CD4-positive, alpha-beta T cell (primary cell): ENCODE measurements at regions not wholly inside any gene's neighbourhood (a gene's known extent, or its start where the extent isn't known, plus 50 kb on each side); places are given as distances from the start of the nearest gene placed in this dataset.
"Not testable (repeated sequence)": the region's sequence is repeated elsewhere in the genome, so short reads cannot be mapped to it uniquely, and the experiment has no call there.

Experiments
- ATAC-seq: fragments of 200-7000 bp; cut with Tn5 transposase; one replicate; pipeline ENCODE4 v1.10.0; 2022; ENCODE audit warnings: mild to moderate bottlenecking; ENCODE audit not compliant: poor library complexity
- CTCF ChIA-PET: fragments of 350-600 bp; sonication (Branson Sonifier 250); formaldehyde crosslinking; loops from one replicate; lab custom pipeline; 2021; ENCODE audit warnings: antibody characterized with exemption, inconsistent platforms; lab: Charles Lee
- POLR2A ChIA-PET: fragments of 350-600 bp; sonication (Branson Sonifier 250); formaldehyde crosslinking; loops from one replicate; lab custom pipeline; 2021; ENCODE audit warnings: antibody characterized with exemption, inconsistent platforms; lab: Charles Lee
- DNase-seq, 14 experiments: peaks; one replicate each; pipeline ENCODE4 v3.0.0-alpha.2; 2013 to 2020; ENCODE audit warnings: mixed read lengths in 2 of 14
- H3K27ac ChIP-seq, 2 donors: one replicate each; pipeline versions ENCODE4 v1.5.1 to v1.7.0; 2013; ENCODE audit warnings: low read length in 2 of 2, low read depth in 1 of 2, mild to moderate bottlenecking in 1 of 2
- H3K27me3 ChIP-seq, 2 experiments: 1 replicate in 1 of 2; 2 replicates in 1 of 2; pipeline versions ENCODE4 v1.6.1 to v1.7.0; 2013; ENCODE audit warnings: low read length in 2 of 2, control low read depth in 1 of 2, mild to moderate bottlenecking in 1 of 2, moderate library complexity in 1 of 2; ENCODE audit not compliant: insufficient read depth in 2 of 2, control insufficient read depth in 1 of 2
- H3K36me3 ChIP-seq: one replicate; pipeline ENCODE4 v1.6.1; 2013; ENCODE audit warnings: low read length, control low read depth; ENCODE audit not compliant: insufficient read depth
- H3K4me1 ChIP-seq: one replicate; pipeline ENCODE4 v1.6.1; 2013; ENCODE audit warnings: low read length, control low read depth; ENCODE audit not compliant: insufficient read depth
- H3K4me3 ChIP-seq: one replicate; pipeline ENCODE4 v1.5.1; 2013; ENCODE audit warnings: mild to moderate bottlenecking, low read length, moderate library complexity
- H3K9me3 ChIP-seq, 2 experiments: 1 replicate in 1 of 2; 2 replicates in 1 of 2; pipeline versions ENCODE4 v1.6.1 to v1.7.0; 2013; ENCODE audit warnings: low read length in 2 of 2, mild to moderate bottlenecking in 2 of 2, control low read depth in 1 of 2, moderate library complexity in 1 of 2; ENCODE audit not compliant: control insufficient read depth in 1 of 2, insufficient read depth in 1 of 2
- H3K27ac Mint-ChIP-seq: one replicate; pipeline ENCODE4 v1.8.0; 2020; ENCODE audit warnings: mixed read lengths
- H3K27me3 Mint-ChIP-seq: one replicate; pipeline ENCODE4 v1.8.0; 2021; ENCODE audit warnings: mixed read lengths
- H3K36me3 Mint-ChIP-seq: one replicate; pipeline ENCODE4 v1.8.0; 2021; ENCODE audit warnings: low read depth, mixed read lengths
- H3K4me1 Mint-ChIP-seq: one replicate; pipeline ENCODE4 v1.8.0; 2021; ENCODE audit warnings: low read depth, mixed read lengths
- H3K4me3 Mint-ChIP-seq: one replicate; pipeline ENCODE4 v1.8.0; 2020; ENCODE audit warnings: mild to moderate bottlenecking, mixed read lengths
- H3K9me3 Mint-ChIP-seq: one replicate; pipeline ENCODE4 v1.8.0; 2020; ENCODE audit warnings: mixed read lengths
- intact Hi-C, 2 experiments: fragments of 100-400 bp; cut with DNase I in 1 of 2; cut with micrococcal nuclease in 1 of 2; formaldehyde crosslinking; loops; one replicate each; pipeline versions ENCODE4 v1.15.1 to v1.9.0; 2023 to 2025; cut with DNase I, micrococcal nuclease
- TF ChIP-seq, protein P1 (sequence below): fragments of 200-600 bp; IDR thresholded peaks from one replicate; pipeline ENCODE4 v1.8.0; 2022; ENCODE audit warnings: antibody characterized with exemption, mild to moderate bottlenecking

DNA sequence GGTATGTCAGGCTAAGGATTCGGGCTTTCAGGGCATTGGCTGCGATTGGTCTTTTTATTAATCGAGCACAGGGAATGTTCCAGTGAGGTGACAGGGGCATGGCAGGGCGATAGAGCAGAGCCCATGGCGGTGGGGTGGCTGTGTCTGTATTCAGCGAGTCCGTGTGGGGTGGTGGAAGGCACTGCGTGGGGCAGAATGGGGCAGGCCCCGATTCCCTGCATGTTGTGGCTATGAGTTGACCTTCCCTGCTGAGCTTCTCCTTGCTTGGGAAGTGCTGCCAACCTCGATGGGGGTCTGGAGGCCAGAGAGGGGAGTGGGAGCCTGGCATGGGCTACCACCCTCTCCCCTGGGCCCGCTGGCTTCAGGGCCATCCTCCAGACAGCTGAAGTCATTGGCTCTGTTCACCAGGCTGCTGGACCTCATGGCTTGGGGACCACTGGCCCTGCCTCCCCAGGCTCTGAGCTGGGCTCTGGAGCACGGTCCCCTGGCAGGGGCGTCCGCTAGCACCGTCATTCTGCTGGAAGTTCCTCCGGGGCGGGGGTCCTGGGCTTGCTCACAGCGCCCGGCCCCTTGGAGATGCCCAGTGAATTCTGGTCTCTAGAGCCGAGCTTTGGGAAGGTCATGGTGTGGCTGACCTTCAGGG, 92.1 kb downstream of the NPIPB11 start:
- TF ChIP-seq, protein P1, sequence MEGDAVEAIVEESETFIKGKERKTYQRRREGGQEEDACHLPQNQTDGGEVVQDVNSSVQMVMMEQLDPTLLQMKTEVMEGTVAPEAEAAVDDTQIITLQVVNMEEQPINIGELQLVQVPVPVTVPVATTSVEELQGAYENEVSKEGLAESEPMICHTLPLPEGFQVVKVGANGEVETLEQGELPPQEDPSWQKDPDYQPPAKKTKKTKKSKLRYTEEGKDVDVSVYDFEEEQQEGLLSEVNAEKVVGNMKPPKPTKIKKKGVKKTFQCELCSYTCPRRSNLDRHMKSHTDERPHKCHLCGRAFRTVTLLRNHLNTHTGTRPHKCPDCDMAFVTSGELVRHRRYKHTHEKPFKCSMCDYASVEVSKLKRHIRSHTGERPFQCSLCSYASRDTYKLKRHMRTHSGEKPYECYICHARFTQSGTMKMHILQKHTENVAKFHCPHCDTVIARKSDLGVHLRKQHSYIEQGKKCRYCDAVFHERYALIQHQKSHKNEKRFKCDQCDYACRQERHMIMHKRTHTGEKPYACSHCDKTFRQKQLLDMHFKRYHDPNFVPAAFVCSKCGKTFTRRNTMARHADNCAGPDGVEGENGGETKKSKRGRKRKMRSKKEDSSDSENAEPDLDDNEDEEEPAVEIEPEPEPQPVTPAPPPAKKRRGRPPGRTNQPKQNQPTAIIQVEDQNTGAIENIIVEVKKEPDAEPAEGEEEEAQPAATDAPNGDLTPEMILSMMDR: no peak
- Histone ChIP-seq H3K4me1 (no peaks in the 10 kb centered on the region), H3K9me3 (no peaks in the 10 kb centered on the region), H3K27me3 (no peaks in the 10 kb centered on the region), H3K4me3 (no peak overlapping the region), H3K27ac (no peak overlapping the region), H3K36me3 (no peaks in the 10 kb centered on the region)
- Mint-ChIP-seq H3K36me3 (no peaks in the 10 kb centered on the region), H3K4me1 (no peaks in the 10 kb centered on the region), H3K9me3 (no peaks in the 10 kb centered on the region), H3K27me3 (no peaks in the 10 kb centered on the region), H3K4me3 (no peak overlapping the region), H3K27ac (no peak overlapping the region)
- ATAC-seq (no peak), DNase-seq (no peak)
- POLR2A ChIA-PET: interaction anchor here (0.6 kb wide), 1 partner anchor 425 kb away, joined by 3 read pairs; no protein-coding TSS in a partner anchor
- CTCF ChIA-PET: no interaction called here
- intact Hi-C loops: loop anchor here in 1 of 2 experiments (5.0 kb wide), 1 partner anchor 202 kb away; no protein-coding TSS in a partner anchor

DNA sequence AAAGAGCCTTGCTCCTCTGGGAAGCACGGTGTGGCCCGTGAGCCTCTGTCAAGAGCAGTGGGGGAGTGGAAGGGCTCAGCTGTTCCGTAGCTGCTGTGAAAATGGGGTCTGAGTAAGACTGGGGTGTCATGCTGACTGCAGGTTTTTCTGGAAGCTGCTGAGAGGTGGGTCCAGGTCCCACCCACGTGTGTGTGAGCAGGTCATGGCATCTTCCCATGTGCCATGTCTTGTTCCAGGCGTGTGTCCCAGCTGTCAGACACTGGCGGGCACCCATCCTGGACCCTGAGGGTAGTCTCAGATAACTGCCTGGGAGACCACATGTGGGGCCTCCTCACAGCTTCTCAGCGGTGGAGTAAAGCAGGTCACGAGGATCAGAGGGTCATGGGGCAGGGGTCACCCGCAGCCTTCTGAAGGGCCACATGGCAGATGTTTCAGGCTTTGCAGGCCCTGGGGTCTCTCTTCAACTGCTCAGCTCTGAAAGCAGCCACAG, 92.9 kb downstream of the NPIPB11 start:
- DNase-seq (no peak), ATAC-seq (no peak)
- H3K9me3 ChIP-seq: no peaks in the 10 kb centered on the region
- no peak overlapping the region for H3K27ac ChIP-seq
- H3K27me3 ChIP-seq: no peaks in the 10 kb centered on the region
- no peak overlapping the region for H3K27ac Mint-ChIP-seq
- ChIA-PET CTCF (no interaction called here), POLR2A (no interaction called here)
- H3K36me3 ChIP-seq: no peaks in the 10 kb centered on the region
- TF ChIP-seq, protein P1: no peak
- intact Hi-C loops: loop anchor here in 1 of 2 experiments (5.0 kb wide), 1 partner anchor 201 kb away; no protein-coding TSS in a partner anchor
- H3K9me3 Mint-ChIP-seq: no peaks in the 10 kb centered on the region
- no peaks in the 10 kb centered on the region for H3K27me3 Mint-ChIP-seq
- no peaks in the 10 kb centered on the region for H3K4me1 Mint-ChIP-seq
- H3K36me3 Mint-ChIP-seq: no peaks in the 10 kb centered on the region
- no peak overlapping the region for H3K4me3 Mint-ChIP-seq
- H3K4me1 ChIP-seq: no peaks in the 10 kb centered on the region
- H3K4me3 ChIP-seq: no peak overlapping the region

DNA sequence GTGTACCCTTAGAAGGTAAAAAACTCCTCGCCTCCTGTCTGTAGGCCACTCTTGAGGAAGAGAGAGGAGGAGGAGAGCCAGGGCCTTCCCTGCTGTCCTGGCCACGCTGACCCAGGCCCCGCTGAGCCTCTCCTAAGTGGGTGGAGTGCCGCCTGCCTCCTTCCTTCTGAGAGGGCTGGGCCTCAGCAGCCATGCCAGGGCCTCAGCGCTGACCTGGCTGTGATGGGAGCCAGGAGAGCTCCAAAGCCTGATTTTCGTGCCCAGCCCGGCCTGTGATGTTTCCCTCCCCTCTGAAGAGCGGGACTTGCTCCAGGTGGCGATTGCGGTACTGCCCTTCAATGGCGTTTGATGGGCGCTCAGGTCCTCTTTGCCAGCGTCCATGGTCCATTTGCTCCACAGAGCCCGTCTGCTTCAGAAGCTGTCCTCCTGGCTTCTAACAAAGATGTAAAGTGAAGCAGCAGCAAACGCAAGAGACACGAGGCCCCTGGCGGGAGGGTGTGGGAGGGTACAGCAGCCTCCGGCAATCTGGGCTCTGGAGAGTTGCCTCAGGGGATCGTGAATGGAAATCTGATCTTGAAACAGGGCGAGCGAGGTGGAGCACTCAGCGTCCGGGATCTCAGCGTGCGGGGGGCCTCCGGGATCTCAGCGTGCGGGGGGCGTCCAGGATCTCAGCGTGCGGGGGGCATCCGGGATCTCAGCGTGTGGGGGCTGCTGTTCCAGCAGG, 93.5 kb downstream of the NPIPB11 start:
- H3K9me3 Mint-ChIP-seq: no peaks in the 10 kb centered on the region
- POLR2A ChIA-PET: no interaction called here

GRCh38 chr16:29312345-29312675, 94.2 kb downstream of the NPIPB11 start:
- ATAC-seq, H3K9me3 ChIP-seq, H3K27me3 Mint-ChIP-seq, DNase-seq, H3K36me3 ChIP-seq, H3K27ac ChIP-seq, H3K4me3 ChIP-seq, H3K27me3 ChIP-seq, H3K4me1 Mint-ChIP-seq, H3K27ac Mint-ChIP-seq, H3K9me3 Mint-ChIP-seq, H3K36me3 Mint-ChIP-seq, CTCF ChIA-PET, H3K4me1 ChIP-seq, POLR2A ChIA-PET, H3K4me3 Mint-ChIP-seq: not testable (repeated sequence)
- intact Hi-C loops: loop anchor here in 1 of 2 experiments (5.0 kb wide), 1 partner anchor 200 kb away; no protein-coding TSS in a partner anchor

More for the DNA sequence above, 93.5 kb downstream of the NPIPB11 start:
- H3K4me1 Mint-ChIP-seq: no peaks in the 10 kb centered on the region
- no peak overlapping the region for H3K4me3 Mint-ChIP-seq
- CTCF ChIA-PET: no interaction called here
- Histone ChIP-seq H3K4me1 (no peaks in the 10 kb centered on the region), H3K27ac (no peak overlapping the region), H3K4me3 (no peak overlapping the region), H3K27me3 (no peaks in the 10 kb centered on the region), H3K36me3 (no peaks in the 10 kb centered on the region), H3K9me3 (no peaks in the 10 kb centered on the region)
- H3K27ac Mint-ChIP-seq: no peak overlapping the region
- no peaks in the 10 kb centered on the region for H3K36me3 Mint-ChIP-seq
- ATAC-seq: no peak
- intact Hi-C loops: loop anchor here in 1 of 2 experiments (5.0 kb wide), 1 partner anchor 201 kb away; no protein-coding TSS in a partner anchor
- H3K27me3 Mint-ChIP-seq: no peaks in the 10 kb centered on the region
- DNase-seq: no peak
- TF ChIP-seq, protein P1: no peak
